GM23248 (cell line): ENCODE measurements at regions not wholly inside any gene's neighbourhood (a gene's known extent, or its start where the extent isn't known, plus 50 kb on each side); places are given as distances from the start of the nearest gene placed in this dataset.

Source experiments
- DNase-seq: peaks from one replicate; pipeline ENCODE4 v3.0.0-alpha.2; 2015
- H2AFZ ChIP-seq: fragments of 200-600 bp; sonication (generic); 2 replicates; pipeline ENCODE4 v1.6.1; 2016; ENCODE audit warnings: antibody characterized with exemption
- H3F3A ChIP-seq: fragments of 200-600 bp; sonication (generic); 2 replicates; pipeline ENCODE4 v1.6.1; 2016; ENCODE audit warnings: mild to moderate bottlenecking, antibody characterized with exemption, mixed run types; ENCODE audit not compliant: insufficient read depth
- H3K27ac ChIP-seq: fragments of 200-600 bp; sonication (generic); 2 replicates; pipeline ENCODE4 v1.5.1; 2016; ENCODE audit warnings: mild to moderate bottlenecking
- H3K27me3 ChIP-seq: fragments of 200-600 bp; sonication (generic); replicated peaks from 2 replicates; pipeline ENCODE4 v1.6.1; 2016; ENCODE audit warnings: mild to moderate bottlenecking; ENCODE audit not compliant: insufficient read depth
- H3K36me3 ChIP-seq: fragments of 200-600 bp; sonication (generic); 2 replicates; pipeline ENCODE4 v1.6.1; 2016; ENCODE audit warnings: low read depth, mild to moderate bottlenecking
- H3K4me1 ChIP-seq: fragments of 200-600 bp; sonication (generic); 2 replicates; pipeline ENCODE4 v1.6.1; 2016; ENCODE audit warnings: mild to moderate bottlenecking; ENCODE audit not compliant: insufficient read depth
- H3K4me2 ChIP-seq: fragments of 200-600 bp; sonication (generic); one replicate; pipeline ENCODE4 v1.6.1; 2016; ENCODE audit warnings: mild to moderate bottlenecking; ENCODE audit not compliant: unreplicated experiment
- H3K4me3 ChIP-seq: fragments of 200-600 bp; sonication (generic); 2 replicates; pipeline ENCODE4 v1.5.1; 2016; ENCODE audit warnings: mild to moderate bottlenecking
- H3K79me2 ChIP-seq: fragments of 200-600 bp; sonication (generic); 2 replicates; pipeline ENCODE4 v1.6.1; 2016; ENCODE audit warnings: mild to moderate bottlenecking; ENCODE audit not compliant: insufficient read depth
- H3K9ac ChIP-seq: fragments of 200-600 bp; sonication (generic); 2 replicates; pipeline ENCODE4 v1.6.1; 2016; ENCODE audit warnings: mild to moderate bottlenecking
- H3K9me2 ChIP-seq: fragments of 200-600 bp; sonication (generic); 2 replicates; pipeline ENCODE4 v1.6.1; 2016; ENCODE audit warnings: mixed run types, mild to moderate bottlenecking, moderate library complexity; ENCODE audit not compliant: insufficient read depth
- H3K9me3 ChIP-seq: fragments of 200-600 bp; sonication (generic); one replicate; pipeline ENCODE4 v1.6.1; 2017; ENCODE audit warnings: low read depth
- H4K20me1 ChIP-seq: fragments of 200-600 bp; sonication (generic); 2 replicates; pipeline ENCODE4 v1.6.0; 2016; ENCODE audit not compliant: insufficient read depth
- EZH2 ChIP-seq: fragments of 200-600 bp; sonication (generic); IDR thresholded peaks from 2 replicates; pipeline ENCODE4 v1.6.1; 2018; ENCODE audit warnings: antibody characterized with exemption, mild to moderate bottlenecking; ENCODE audit not compliant: insufficient read depth, poor library complexity, severe bottlenecking
- EZH2phosphoT487 ChIP-seq: fragments of 200-600 bp; sonication (generic); IDR thresholded peaks from 2 replicates; pipeline ENCODE4 v1.6.1; 2018; ENCODE audit warnings: antibody characterized with exemption, moderate library complexity, mild to moderate bottlenecking, low read depth; ENCODE audit not compliant: insufficient read depth
- WGBS, 2 experiments: methylation state at CpG; one replicate each; pipeline ENCODE4 v1.1.6; 2015 to 2017; ENCODE audit warnings: low lambda C conversion rate in 2 of 2, low coverage in 1 of 2; ENCODE audit errors: missing lambda C conversion rate in 2 of 2; 5-methylcytosine and 5-hydroxymethylcytosine counted together
- in situ Hi-C: fragments of 300-500 bp; cut with MboI; formaldehyde crosslinking; loops from 2 replicates; pipeline ENCODE4 v1.15.0; 2020

- WGBS, 2 experiments: 85% methylated on average over 8 of the region's 8 CpGs
- no peaks in the 10 kb centered on the region for H4K20me1 ChIP-seq
- H3K4me3 ChIP-seq: no peak overlapping the region
- no peak overlapping the region for H3K9ac ChIP-seq
- H3K9me3 ChIP-seq: no peaks in the 10 kb centered on the region
- H3K4me2 ChIP-seq: no peak overlapping the region
- H3K4me1 ChIP-seq: peaks cover 32% of the 10 kb centered on the region
- TF ChIP-seq EZH2 (no peak), EZH2phosphoT487 (no peak)
- H3K27me3 ChIP-seq: no peaks in the 10 kb centered on the region
- H2AFZ ChIP-seq: no peak overlapping the region
- no peaks in the 10 kb centered on the region for H3K36me3 ChIP-seq
- peaks cover 23% of the 10 kb centered on the region for H3F3A ChIP-seq
- peak; percentile 36 for DNase-seq
- no peak overlapping the region for H3K27ac ChIP-seq
- in situ Hi-C loops: no loop called here
- no peaks in the 10 kb centered on the region for H3K79me2 ChIP-seq
- H3K9me2 ChIP-seq: no peaks in the 10 kb centered on the region
Measured at GRCh38 chr12:80040075-80040738, 59.1 kb upstream of the OTOGL start.

- no peaks in the 10 kb centered on the region for H3K9me2 ChIP-seq
- 66 to 80% methylated on average over 4 of the region's 4 CpGs for WGBS, 2 experiments
- no peaks in the 10 kb centered on the region for H3K27me3 ChIP-seq
- peaks cover 14% of the 10 kb centered on the region; the same call in 1 of the 2 replicates for H3F3A ChIP-seq
- no peak overlapping the region for H3K4me3 ChIP-seq
- H3K9ac ChIP-seq: no peak overlapping the region
- no peak overlapping the region for H3K27ac ChIP-seq
- no peaks in the 10 kb centered on the region for H3K79me2 ChIP-seq
- TF ChIP-seq EZH2 (no peak), EZH2phosphoT487 (no peak)
- H3K9me3 ChIP-seq: no peaks in the 10 kb centered on the region
- DNase-seq: peak; percentile 6
- H4K20me1 ChIP-seq: no peaks in the 10 kb centered on the region
- H3K4me1 ChIP-seq: peaks cover 31% of the 10 kb centered on the region
- in situ Hi-C loops: no loop called here
- no peak overlapping the region for H3K4me2 ChIP-seq
- H3K36me3 ChIP-seq: no peaks in the 10 kb centered on the region
- peak overlapping the region; percentile 18 for H2AFZ ChIP-seq
Measured at GRCh38 chr12:80038062-80038560, 61.2 kb upstream of the OTOGL start.

GRCh38 chr12:80033448-80033847 lies 65.9 kb upstream of the OTOGL start:
- Histone ChIP-seq H3K27me3 (no peaks in the 10 kb centered on the region), H3K9ac (peak overlapping the region; percentile 44), H3K27ac (peak overlapping the region; percentile 54), H3F3A (peaks cover 7% of the 10 kb centered on the region; the same call in 1 of the 2 replicates), H3K4me1 (peaks cover 19% of the 10 kb centered on the region), H3K4me3 (no peak overlapping the region), H3K4me2 (peak overlapping the region; percentile 19), H3K79me2 (no peaks in the 10 kb centered on the region), H3K9me2 (no peaks in the 10 kb centered on the region), H4K20me1 (no peaks in the 10 kb centered on the region), H3K9me3 (no peaks in the 10 kb centered on the region), H2AFZ (peak overlapping the region; percentile 4), H3K36me3 (no peaks in the 10 kb centered on the region)
- peak; percentile 78 for DNase-seq
- WGBS, 2 experiments: 11 to 18% methylated on average over 2 of the region's 2 CpGs
- in situ Hi-C loops: no loop called here
- TF ChIP-seq EZH2: no peak
- no peak for TF ChIP-seq EZH2phosphoT487

- peak; percentile 28 for DNase-seq
- TF ChIP-seq EZH2 (no peak), EZH2phosphoT487 (no peak)
- WGBS, 2 experiments: 0 to 2% methylated on average over 1 of the region's 1 CpG
- no peaks in the 10 kb centered on the region for H3K27me3 ChIP-seq
- H3K9me3 ChIP-seq: no peaks in the 10 kb centered on the region
- H3K4me3 ChIP-seq: no peak overlapping the region
- H3K27ac ChIP-seq: peak overlapping the region; percentile 54
- H3K36me3 ChIP-seq: no peaks in the 10 kb centered on the region
- peak overlapping the region; percentile 4 for H2AFZ ChIP-seq
- H3K4me2 ChIP-seq: peak overlapping the region; percentile 19
- no peaks in the 10 kb centered on the region for H4K20me1 ChIP-seq
- H3K9me2 ChIP-seq: no peaks in the 10 kb centered on the region
- in situ Hi-C loops: no loop called here
- peak overlapping the region; percentile 44 for H3K9ac ChIP-seq
- peaks cover 7% of the 10 kb centered on the region; the same call in 1 of the 2 replicates for H3F3A ChIP-seq
- peaks cover 19% of the 10 kb centered on the region for H3K4me1 ChIP-seq
- no peaks in the 10 kb centered on the region for H3K79me2 ChIP-seq
Measured at GRCh38 chr12:80032946-80033345, 66.4 kb upstream of the OTOGL start.
